A549 (cell line): ENCODE measurements at regions not wholly inside any gene's neighbourhood (a gene's known extent, or its start where the extent isn't known, plus 50 kb on each side); places are given as distances from the start of the nearest gene placed in this dataset.

Source experiments
- CBX8 ChIP-seq: fragments of 200-600 bp; sonication (generic); IDR thresholded peaks from 2 replicates; pipeline ENCODE4 v1.6.1; 2016
- CHD4 ChIP-seq: fragments of 200-600 bp; sonication (generic); IDR thresholded peaks from 2 replicates; pipeline ENCODE4 v1.6.1; 2016; ENCODE audit warnings: antibody characterized with exemption, mild to moderate bottlenecking, borderline replicate concordance
- CTCF ChIP-seq: fragments of >200 bp; sonication (Bioruptor Twin); formaldehyde crosslinking; IDR thresholded peaks from 3 replicates; pipeline ENCODE4 v1.5.1; 2016
- EP300 ChIP-seq, 2 experiments: fragments of >200 bp; sonication (Bioruptor Twin); formaldehyde crosslinking; IDR thresholded peaks; 2 replicates in 1 of 2; 3 replicates in 1 of 2; pipeline ENCODE4 v1.6.1; 2016 to 2017
- FOSL2 ChIP-seq, 2 experiments: fragments of 450-650 bp in 1 of 2; fragments of >200 bp in 1 of 2; sonication (Bioruptor Twin) in 1 of 2; formaldehyde crosslinking; IDR thresholded peaks; 2 replicates each; pipeline versions ENCODE4 v1.5.0 to v1.6.1; 2016 to 2020; ENCODE audit warnings: mild to moderate bottlenecking in 1 of 2, moderate library complexity in 1 of 2
- HMGXB4 ChIP-seq: fragments of 250-450 bp; sonication (Bioruptor Pico); IDR thresholded peaks from 2 replicates; pipeline ENCODE4 v1.5.0; 2021; ENCODE audit warnings: mild to moderate bottlenecking, moderate library complexity, borderline replicate concordance
- HOXB13 ChIP-seq: fragments of 250-450 bp; sonication (Bioruptor Pico); IDR thresholded peaks from 2 replicates; pipeline ENCODE4 v1.5.0; 2020; ENCODE audit warnings: low read depth, mild to moderate bottlenecking, moderate library complexity
- JUN ChIP-seq, 2 experiments: fragments of >200 bp; sonication (Bioruptor Twin); formaldehyde crosslinking; IDR thresholded peaks; 2 replicates in 1 of 2; 3 replicates in 1 of 2; pipeline ENCODE4 v1.6.1; 2016 to 2017
- KDM1A ChIP-seq: fragments of 200-600 bp; sonication (generic); IDR thresholded peaks from 2 replicates; pipeline ENCODE4 v1.6.1; 2016; ENCODE audit warnings: low read depth, mild to moderate bottlenecking
- KDM5A ChIP-seq: fragments of 200-600 bp; sonication (generic); IDR thresholded peaks from 2 replicates; pipeline ENCODE4 v1.6.1; 2016; ENCODE audit warnings: antibody characterized with exemption, mild to moderate bottlenecking
- MAX ChIP-seq: IDR thresholded peaks from 2 replicates; pipeline ENCODE4 v1.6.1; 2012
- POLR2A ChIP-seq: IDR thresholded peaks from 2 replicates; pipeline ENCODE4 v1.6.1; 2012; ENCODE audit warnings: mild to moderate bottlenecking, low read length
- REST ChIP-seq: fragments of 200-600 bp; sonication (generic); IDR thresholded peaks from 2 replicates; pipeline ENCODE4 v1.6.1; 2016; ENCODE audit warnings: antibody characterized with exemption, mild to moderate bottlenecking, moderate library complexity
- RFX5 ChIP-seq: fragments of 450-650 bp; IDR thresholded peaks from 2 replicates; pipeline ENCODE4 v1.7.1; 2014; ENCODE audit warnings: antibody characterized with exemption, mild to moderate bottlenecking, moderate library complexity

DNA sequence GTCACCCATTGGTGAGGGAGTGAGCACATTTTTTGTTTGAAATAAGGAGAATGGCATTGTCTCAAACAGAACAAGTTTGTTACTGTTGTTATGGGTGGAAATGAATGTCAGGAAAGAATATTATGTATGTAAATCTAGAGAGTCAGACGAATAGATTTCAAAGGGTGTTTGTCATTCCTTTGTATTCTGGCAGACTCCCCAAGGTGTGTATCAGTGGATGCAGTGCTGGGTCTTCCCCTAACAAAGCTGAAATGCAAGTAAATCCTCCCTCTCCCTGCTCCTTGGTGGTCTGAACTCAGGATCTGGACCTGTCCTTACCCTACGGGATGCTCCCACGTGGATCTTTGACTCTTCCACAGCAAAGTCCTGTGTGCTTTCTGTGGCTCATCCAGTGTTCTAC, 139.5 kb upstream of the ZNF516 start:
- no peak for TF ChIP-seq REST
- TF ChIP-seq EP300 (IDR thresholded peaks at IDR 0.05), result no peak
- no peak for TF ChIP-seq POLR2A
- no peak for TF ChIP-seq HOXB13 (CRISPR knock-in tag)
- no peak for TF ChIP-seq KDM1A
- no peak for TF ChIP-seq KDM5A
- no peak for TF ChIP-seq CTCF
- no peak for TF ChIP-seq MAX
- no peak for TF ChIP-seq JUN (IDR thresholded peaks at IDR 0.05)
- TF ChIP-seq HMGXB4 (CRISPR knock-in tag), result no peak
- TF ChIP-seq CBX8, result no peak
- TF ChIP-seq RFX5, result no peak
- no peak for TF ChIP-seq CHD4
- TF ChIP-seq FOSL2 (IDR thresholded peaks at IDR 0.05), result no peak
- TF ChIP-seq FOSL2 (CRISPR knock-in tag; IDR thresholded peaks at IDR 0.05), result no peak
